NCI-H446 treated with DMSO at 0.1 percent for 48 hours (cell line): ENCODE measurements at regions not wholly inside any gene's neighbourhood (a gene's known extent, or its start where the extent isn't known, plus 50 kb on each side); places are given as distances from the start of the nearest gene placed in this dataset.
"Not testable (repeated sequence)": the region's sequence is repeated elsewhere in the genome, so short reads cannot be mapped to it uniquely, and the experiment has no call there.

Source experiments
- DNase-seq: peaks from one replicate; lab custom pipeline; 2025; lab: John Stamatoyannopoulos, UW

- DNase-seq: no peak
Observed at GRCh38 chr3:113377158-113377557, 64.1 kb downstream of the CFAP44 start.

DNA sequence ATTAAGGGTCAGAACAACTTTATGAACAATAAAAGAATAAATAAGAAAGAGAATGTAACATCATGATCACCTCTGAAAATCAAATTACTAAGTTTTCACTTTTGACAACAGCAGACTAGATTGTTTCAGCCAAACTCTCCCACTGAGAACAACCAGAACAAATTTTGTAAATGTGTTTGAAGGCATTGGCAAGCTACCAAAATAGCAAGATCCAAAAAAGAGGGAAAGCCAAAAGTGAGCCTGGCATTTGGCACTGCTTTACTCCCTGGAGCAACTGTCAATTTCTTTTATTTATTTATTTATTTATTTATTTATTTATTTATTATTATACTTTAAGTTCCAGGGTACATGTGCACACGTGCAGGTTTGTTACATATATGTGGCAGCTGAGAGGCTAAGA is 67.2 kb downstream of the CFAP44 start:
- peak; percentile 88 for DNase-seq

DNA sequence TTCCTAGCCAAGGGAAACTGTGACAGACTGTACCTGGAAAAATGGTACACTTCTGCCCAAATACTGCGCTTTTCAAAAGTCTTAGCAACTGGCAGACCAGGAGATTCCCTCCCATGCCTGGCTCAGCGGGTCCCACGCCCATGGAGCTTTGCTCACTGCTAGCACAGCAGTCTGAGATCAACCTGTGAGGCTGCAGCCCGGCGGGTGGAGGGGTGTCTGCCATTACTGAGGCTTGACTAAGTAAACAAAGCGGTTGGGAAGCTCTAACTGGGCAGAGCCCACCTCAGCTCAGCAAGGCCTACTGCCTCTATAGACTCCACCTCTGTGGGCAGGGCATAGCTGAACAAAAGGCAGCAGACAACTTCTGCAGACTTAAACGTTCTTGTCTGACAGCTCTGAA is 74.5 kb downstream of the CFAP44 start:
- not testable (repeated sequence) for DNase-seq

DNA sequence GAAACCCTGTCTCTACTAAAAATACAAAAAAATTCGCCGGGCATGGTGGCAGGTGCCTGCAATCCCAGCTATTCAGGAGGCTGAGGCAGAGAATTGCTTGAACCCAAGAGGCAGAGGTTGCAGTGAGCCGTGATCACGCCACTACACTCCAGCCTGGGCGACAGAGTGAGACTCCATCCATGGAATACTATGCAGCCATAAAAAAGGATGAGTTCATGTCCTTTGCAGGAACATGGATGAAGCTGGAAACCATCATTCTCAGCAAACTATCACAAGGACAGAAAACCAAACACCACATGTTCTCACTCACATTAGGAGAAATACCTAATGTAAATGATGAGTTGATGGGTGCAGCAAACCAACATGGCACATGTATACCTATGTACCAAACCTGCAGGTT is 86.0 kb downstream of the CFAP44 start:
- not testable (repeated sequence) for DNase-seq

DNA sequence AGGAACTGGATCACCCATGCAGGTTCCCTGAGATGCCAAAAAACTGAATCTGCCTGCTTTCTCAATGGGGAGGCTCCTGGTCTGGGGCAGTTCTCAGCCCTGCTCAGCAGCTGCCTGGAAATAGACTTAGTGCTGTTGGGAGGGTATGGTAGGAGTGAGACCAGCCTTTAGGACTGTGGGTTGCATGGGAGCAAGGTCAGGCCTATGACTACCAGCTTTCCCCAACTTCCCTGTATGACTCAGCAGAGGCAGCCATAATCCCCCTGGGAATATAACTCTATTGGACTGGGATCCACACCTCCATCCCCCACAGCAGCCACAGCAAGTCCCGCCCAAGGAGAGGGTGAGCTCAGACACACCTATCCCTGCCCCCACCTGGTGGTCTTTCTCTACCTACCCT is 87.0 kb downstream of the CFAP44 start:
- DNase-seq: no peak

- DNase-seq: no peak
Observed at GRCh38 chr3:113353678-113354077, 87.6 kb downstream of the CFAP44 start.

- no peak for DNase-seq
Observed at GRCh38 chr3:113340785-113341184, 100.5 kb downstream of the CFAP44 start.

- no peak for DNase-seq
Observed at GRCh38 chr3:113339616-113340244, 101.6 kb downstream of the CFAP44 start.
